IPS-NIHi11 (cell line): ENCODE measurements at regions not wholly inside any gene's neighbourhood (a gene's known extent, or its start where the extent isn't known, plus 50 kb on each side); places are given as distances from the start of the nearest gene placed in this dataset.

ENCODE experiments used
- DNase-seq: peaks from one replicate; pipeline ENCODE4 v3.0.0; 2012; ENCODE audit warnings: mixed read lengths, low spot score

GRCh38 chr9:129343424-129344375, 165.6 kb upstream of the IER5L start:
- no peak for DNase-seq

DNA sequence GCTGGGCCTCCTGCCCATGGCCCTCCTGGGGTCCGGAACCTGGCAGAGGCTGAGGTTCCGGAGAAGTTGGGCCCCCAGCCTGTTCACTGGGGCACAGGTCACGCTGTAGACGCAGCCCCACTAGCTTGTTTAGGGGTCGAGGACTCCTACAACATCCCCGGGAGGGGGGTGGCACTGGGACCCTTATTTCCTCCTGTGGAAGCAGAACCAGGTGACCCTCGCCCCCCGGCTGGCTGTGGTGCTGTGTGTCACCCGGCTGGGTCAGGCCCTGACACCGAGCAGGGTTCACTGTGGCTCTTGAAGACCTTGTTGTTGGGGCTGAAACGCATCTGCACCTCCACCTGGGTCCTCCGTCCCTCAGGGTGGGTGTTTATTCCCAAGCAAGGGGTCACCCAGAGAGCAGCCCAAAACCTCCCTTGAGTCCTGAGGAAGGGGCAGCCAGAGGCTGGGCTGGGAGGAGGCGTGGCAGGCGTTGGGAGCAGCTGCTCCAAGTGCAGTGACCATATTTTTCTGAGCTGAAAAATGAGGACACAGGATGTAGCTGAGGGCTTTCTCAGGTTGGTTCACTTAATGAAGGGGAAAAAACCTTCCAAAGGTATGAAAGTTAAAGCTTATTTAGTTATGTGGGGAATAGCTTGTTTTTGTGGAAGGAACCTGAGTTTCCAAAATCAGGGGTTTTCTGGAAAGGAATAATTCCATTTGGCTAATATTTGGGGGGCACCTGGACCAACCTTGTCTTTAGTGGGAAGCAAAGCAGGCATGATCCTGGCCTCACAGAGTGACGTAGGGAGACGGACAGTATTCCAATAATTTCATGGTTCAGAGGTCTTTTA, 164.7 kb upstream of the IER5L start:
- no peak for DNase-seq

GRCh38 chr9:129341987-129342348, 163.9 kb upstream of the IER5L start:
- DNase-seq = no peak

DNA sequence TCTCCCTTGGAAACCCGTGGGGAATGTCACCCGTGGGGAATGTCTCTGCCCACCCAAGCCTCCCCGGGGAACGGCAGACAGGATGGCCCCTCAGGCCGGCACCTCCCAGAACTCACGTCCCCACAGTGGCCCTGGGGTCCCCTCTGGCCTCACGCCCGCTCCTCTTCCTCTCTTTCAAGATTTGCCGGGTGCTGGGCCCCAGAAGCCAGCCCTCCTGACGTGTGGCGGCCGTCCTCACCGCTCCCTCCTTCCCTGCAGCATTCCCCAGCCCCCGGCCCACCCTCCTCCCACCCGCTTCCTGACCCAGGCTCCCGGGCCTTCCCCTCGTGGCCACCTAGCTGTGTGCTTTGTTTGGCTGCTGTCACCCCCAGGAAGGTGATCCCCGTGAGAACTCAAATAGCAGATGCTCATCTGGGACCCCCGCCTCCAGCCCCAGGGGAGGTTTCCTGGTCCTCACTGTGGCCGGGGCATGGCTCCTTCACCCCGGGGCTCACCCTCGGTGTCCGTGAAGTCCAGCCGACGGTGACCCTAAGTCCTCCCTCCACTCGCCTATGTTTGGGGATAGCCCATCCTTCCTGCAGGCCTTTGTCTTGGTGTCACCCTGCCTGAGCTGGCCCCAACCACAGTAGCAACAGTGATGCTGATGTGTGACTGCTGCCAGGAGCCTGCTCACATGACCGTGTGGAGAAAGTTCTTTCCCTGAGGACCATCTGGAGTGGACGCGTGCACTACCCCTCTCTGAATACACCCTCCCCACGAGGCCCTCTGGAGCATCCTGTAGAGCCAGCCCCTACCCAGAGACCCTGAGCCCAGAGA, 163.3 kb upstream of the IER5L start:
- no peak for DNase-seq

DNA sequence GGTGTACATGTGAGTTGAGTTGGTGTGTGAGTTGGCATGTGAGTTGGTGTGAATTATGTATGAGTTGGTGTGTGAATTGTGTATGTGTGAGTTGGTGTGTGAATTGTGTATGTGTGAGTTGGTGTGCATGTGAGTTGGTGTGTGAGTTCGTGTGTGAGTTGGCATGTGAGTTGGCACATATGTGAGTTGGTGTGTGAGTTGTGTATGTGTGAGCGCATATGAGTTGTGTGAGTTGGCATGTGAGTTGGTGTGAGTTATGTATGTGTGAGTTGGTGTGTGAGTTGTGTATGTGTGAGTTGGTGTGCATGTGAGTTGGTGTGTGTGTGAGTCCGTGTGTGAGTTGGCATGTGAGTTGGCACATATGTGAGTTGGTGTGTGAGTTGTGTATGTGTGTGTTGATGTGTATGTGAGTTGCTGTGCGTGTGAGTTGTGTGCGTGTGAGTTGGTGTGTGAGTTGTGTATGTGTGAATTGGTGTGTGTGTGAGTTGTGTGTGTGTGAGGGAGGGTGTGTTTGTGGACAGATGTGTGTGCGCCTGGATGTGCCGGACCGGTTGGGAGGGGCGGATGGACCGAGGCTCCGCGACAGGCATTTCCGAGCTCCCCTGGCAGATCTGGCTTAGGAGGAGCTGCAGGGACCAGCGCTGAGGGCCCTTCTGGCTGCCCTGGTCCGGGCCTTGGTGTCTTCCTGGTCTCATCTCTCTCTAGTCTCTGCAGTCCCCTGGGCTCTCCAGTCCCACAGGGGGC, 162.5 kb upstream of the IER5L start:
- DNase-seq = no peak

- no peak for DNase-seq
Measured at GRCh38 chr9:129339539-129340157, 161.6 kb upstream of the IER5L start.

DNA sequence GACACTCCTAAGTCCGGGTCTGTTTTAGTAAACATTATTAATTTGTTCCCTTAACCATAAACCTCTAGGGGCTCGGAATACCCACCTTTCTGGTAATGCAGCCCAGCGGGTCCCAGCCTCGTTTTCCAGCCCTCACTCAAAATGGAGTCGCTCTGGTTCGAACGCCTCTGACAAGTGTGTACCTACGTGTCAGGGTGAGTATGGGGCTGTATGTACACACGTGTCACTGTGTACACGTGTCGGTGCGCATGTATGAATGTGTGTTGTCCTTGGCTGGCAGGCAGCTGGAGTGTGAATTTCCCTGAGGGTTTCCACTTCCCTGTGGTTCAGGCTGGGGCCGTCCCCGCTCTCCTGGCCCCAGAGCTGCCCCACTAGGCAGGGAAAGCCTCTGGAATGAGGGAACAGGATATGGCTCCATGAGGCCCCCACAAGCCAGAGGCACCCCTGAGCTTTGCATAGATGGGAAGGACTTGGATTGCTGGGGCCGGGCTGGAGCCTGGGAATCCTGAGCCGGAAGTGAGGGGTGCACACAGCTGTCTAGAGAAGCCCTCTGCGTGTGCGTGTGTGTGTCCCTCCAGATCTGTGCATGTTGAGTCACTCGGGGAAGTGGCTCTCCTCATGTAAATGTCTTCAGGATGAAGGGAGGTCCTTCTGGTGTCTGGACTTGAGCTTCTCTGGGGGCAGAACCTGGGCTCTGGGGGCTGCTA, 160.8 kb upstream of the IER5L start:
- DNase-seq = no peak

DNA sequence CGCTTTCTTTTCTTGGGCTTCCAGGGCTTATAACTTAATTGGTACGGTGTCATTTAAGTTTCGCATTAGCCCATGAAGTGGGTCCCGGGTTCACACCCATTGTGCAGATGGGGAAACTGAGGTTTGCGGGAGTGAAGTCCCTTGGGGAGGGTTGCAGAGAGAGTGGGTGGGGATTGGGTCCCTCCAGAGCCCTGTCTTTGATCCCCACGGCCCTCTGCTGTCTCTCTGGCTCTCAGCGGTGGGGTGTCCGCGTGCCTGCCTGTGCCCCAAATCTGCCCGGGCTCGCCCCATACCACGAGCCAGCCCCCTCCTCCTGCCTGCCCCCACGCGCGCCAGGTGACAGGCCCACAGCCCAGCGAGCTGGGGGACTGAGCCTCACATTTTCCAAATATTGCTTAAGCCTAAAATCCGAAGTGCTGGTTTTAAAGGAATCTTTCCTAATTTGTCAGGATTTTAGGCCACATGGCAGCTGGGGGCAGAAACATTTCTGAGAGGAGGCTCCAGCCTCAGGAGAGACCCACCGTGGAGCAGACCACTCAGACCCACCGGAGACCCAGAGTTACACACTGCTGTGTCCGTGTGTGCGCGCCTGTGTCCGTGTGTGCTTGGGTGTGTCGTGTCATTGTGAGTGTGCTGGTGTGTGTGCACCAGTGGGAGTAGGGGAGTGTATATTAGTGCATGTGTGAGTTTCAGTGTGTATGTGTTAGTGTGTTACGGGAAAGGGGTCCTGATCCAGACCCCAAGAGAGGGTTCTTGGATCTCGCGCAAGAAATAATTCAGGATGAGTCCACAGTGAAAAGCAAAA, 159.5 kb upstream of the IER5L start:
- DNase-seq = no peak

- DNase-seq = peak; percentile 47
Measured at GRCh38 chr9:129336601-129337331, 158.7 kb upstream of the IER5L start.

- DNase-seq = no peak
Measured at GRCh38 chr9:129336130-129336528, 158.1 kb upstream of the IER5L start.

GRCh38 chr9:129335464-129336129, 157.5 kb upstream of the IER5L start:
- no peak for DNase-seq

DNA sequence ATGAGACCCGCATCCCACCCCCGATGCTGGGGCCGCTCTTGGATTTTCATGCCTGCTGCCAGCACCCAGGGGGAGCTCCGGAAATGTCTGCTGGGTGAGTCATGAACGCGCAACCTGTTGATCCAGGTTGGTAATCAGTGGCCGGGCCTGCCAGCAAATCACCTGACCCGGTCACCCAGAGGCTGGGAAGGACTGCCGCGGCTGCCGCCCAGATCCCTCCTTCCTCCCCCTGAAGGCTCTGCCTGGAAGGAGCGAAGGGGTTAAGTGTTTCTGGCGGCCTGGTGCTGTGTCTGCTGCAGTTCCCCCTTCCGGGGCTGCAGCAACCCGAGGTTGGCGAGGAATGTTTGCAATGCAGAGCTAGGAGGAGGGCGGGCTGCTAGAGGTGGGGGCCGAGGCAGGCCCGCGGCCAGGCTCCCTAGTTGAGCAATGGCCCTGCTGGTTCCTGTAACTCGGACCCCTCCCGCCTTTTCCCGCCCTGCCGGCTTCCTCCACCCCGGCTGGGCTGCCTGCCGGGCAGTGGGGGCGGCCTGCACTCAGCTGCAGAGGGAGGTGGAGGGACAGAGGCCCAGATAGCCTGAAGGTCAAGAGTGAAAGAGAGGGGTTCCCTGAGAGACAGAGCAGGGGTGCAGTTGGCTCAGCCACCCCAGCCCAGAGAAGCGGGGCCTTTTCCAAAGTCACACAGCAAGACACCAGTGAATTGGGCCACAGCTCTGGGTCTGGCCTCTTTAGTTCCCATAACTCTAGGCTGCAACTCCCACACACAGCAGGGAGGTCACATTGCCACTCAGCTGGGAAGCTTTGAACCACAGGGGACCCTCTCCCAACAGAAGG, 156.3 kb upstream of the IER5L start:
- DNase-seq = peak; percentile 90

- DNase-seq = peak; percentile 64
Measured at GRCh38 chr9:129333617-129334104, 155.6 kb upstream of the IER5L start.

DNA sequence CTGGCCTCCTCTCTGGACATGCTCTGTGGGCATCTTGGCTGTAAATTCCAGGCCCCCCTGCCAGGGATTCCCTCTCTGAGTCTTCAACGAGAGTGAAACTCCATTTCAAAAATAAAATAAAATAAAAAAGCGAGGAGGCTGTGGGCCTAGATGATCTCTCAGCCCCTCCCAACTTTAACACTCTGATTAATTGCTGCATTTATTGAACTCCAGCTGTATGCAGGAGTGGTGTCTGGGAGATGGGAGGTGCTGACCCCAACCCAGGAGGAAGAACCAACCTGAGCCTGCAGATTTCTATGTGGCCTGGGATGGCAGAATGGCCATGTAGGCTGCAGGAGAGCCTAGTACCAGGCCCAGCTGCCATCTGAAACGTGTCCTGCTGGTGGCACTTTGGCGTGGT, 154.5 kb upstream of the IER5L start:
- DNase-seq = no peak

DNA sequence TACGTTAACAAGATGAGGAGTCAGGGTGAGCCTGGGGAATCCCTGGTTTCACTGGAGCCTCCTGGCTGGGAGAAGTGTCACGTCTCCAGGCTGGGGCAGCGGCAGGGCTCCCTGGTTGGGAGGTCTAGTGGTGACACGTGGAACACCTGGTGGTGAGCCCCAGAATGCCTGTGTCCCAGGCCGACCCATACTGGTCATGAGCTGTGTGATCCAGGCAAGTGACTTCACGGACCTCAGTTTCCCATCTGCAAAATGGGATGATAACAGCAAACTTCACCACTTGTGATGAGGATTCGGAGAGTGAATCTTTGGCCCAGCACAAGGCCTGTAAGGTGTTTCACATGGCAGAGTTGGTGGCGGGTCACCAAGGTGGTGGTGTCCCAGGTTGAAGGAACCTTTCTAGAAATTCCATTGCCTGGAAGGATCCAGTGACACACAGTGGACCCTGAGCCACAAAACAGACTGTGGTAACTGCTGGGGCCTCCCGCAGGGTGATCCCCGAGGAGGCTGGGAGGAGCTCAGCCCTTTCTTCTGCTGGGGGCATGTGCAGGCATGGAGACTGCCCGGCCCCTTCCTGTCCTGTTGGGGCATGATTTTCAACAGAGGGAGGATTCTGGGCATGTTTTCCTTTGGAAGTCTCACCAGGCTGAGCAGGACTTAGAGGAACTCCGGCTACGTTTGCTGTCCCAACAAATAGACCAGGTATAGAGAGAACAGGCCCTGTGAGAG, 153.9 kb upstream of the IER5L start:
- DNase-seq = no peak

DNA sequence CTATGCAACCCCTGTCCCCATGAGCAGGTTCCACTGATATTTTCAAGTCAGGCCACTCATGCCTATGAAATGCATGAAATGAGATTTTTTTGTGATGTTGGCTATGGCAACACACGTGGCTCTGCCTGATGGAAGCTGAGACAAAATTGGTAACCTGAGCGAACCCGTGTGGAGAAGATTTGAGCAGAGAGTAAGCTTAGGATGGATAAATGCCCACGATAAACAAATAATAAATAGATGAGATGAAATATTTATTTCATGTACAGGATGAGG, 153.4 kb upstream of the IER5L start:
- DNase-seq = no peak
